Activated naive CD8-positive, alpha-beta T cell treated with anti-CD3 and anti-CD28 coated beads, Interleukin-2, amount 10 ng/mL, durations not matched to agents 7 days and 5 days (primary cell): ENCODE measurements at regions not wholly inside any gene's neighbourhood (a gene's known extent, or its start where the extent isn't known, plus 50 kb on each side); places are given as distances from the start of the nearest gene placed in this dataset.
"Not testable (repeated sequence)": the region's sequence is repeated elsewhere in the genome, so short reads cannot be mapped to it uniquely, and the experiment has no call there.

ENCODE experiments used
- ATAC-seq: fragments of 150-1000 bp; cut with Tn5 transposase; one replicate; pipeline ENCODE4 v1.10.0; 2021; ENCODE audit warnings: low read depth, moderate library complexity
- POLR2A ChIA-PET: fragments of 350-600 bp; sonication (Branson Sonifier 250); formaldehyde crosslinking; loops from one replicate; lab custom pipeline; 2021; ENCODE audit warnings: antibody characterized with exemption; lab: Charles Lee
- DNase-seq: peaks from one replicate; pipeline ENCODE4 v3.0.0; 2021
- H3K27ac Mint-ChIP-seq: one replicate; pipeline ENCODE4 v1.8.0; 2022; ENCODE audit warnings: mild to moderate bottlenecking, mixed read lengths
- H3K27me3 Mint-ChIP-seq: one replicate; pipeline ENCODE4 v1.8.0; 2022; ENCODE audit warnings: mild to moderate bottlenecking, moderate library complexity, mixed read lengths
- H3K36me3 Mint-ChIP-seq: one replicate; pipeline ENCODE4 v1.8.0; 2021; ENCODE audit warnings: mild to moderate bottlenecking, mixed read lengths
- H3K4me1 Mint-ChIP-seq: one replicate; pipeline ENCODE4 v1.8.0; 2021; ENCODE audit warnings: mixed read lengths
- H3K4me3 Mint-ChIP-seq: one replicate; pipeline ENCODE4 v1.8.0; 2022; ENCODE audit warnings: mild to moderate bottlenecking, moderate library complexity, mixed read lengths
- H3K9me3 Mint-ChIP-seq: one replicate; pipeline ENCODE4 v1.8.0; 2021; ENCODE audit warnings: mixed read lengths

DNA sequence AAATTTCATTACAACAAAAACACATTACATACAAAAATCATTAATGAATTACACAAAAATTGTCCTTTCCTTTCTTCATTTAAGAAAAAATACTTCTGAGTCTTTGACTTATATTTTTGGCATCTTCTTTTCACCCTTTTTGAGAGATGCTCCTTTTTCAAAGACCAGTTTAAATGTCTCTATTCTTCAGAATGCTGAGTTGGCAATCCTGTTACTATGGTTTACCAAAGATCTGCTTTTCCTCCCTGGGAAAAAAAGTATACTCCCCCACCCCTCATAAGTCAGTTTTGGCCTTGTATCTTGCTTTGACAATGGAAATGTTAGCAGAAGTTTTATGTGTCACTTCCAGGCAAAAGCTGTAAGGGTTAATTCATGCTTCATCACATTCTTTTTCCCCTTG, 198.4 kb upstream of the GRM3 start:
- Mint-ChIP-seq H3K27me3 (no peaks in the 10 kb centered on the region), H3K9me3 (peaks cover 2% of the 10 kb centered on the region), H3K4me3 (no peak overlapping the region), H3K27ac (no peak overlapping the region), H3K4me1 (no peaks in the 10 kb centered on the region), H3K36me3 (no peaks in the 10 kb centered on the region)
- no peak for DNase-seq
- POLR2A ChIA-PET = no interaction called here
- no peak for ATAC-seq

- ATAC-seq (no peak), DNase-seq (no peak)
- Mint-ChIP-seq H3K4me3 (no peak overlapping the region), H3K9me3 (peaks cover 2% of the 10 kb centered on the region), H3K27ac (no peak overlapping the region), H3K4me1 (no peaks in the 10 kb centered on the region), H3K27me3 (no peaks in the 10 kb centered on the region), H3K36me3 (no peaks in the 10 kb centered on the region)
- POLR2A ChIA-PET = no interaction called here
Observed at GRCh38 chr7:86444245-86444644, 199.5 kb upstream of the GRM3 start.

DNA sequence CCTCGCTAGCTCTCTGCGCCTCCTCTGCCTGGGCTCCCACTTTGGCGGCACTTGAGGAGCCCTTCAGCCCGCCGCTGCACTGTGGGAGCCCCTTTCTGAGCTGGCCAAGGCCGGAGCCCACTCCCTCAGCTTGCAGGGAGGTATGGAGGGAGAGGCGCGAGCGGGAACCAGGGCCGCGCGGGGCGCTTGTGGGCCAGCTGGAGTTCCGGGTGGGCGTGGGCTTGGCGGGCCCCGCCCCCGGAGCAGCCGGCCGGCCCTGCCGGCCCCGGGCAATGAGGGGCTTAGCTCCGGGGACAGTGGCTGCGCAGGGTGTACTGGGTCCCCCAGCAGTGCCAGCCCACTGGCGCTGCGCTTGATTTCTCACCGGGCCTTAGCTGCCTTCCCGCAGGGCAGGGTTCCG, 203.3 kb upstream of the GRM3 start:
- DNase-seq, H3K27ac Mint-ChIP-seq, H3K36me3 Mint-ChIP-seq, ATAC-seq, H3K4me3 Mint-ChIP-seq, H3K27me3 Mint-ChIP-seq, H3K9me3 Mint-ChIP-seq, POLR2A ChIA-PET, H3K4me1 Mint-ChIP-seq: not testable (repeated sequence)

DNA sequence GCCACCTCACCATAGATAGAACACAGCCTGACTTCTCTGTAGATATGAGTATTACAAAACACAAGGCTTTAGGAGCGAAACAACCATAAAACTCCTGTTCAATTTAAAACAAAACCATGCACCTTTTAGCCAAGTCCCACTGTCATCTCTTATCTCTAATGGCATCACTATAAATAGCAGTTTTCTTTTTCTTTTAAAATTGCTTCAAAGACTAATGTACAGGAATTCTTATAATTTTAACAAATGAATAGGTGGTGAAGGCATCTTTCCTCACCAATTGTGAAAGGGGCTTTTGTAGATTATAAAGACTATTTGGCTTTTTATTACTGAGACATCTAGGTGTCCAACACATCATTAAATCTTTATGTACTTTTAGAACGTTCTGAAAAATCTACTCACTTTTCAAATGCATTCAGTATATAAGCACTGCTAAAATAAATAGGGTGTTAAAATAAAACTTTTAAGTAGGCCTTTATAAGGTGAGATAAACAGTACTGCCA, 205.7 kb upstream of the GRM3 start:
- ATAC-seq (no peak), DNase-seq (no peak)
- peaks cover 4% of the 10 kb centered on the region for H3K9me3 Mint-ChIP-seq
- H3K4me3 Mint-ChIP-seq = no peak overlapping the region
- POLR2A ChIA-PET = no interaction called here
- no peaks in the 10 kb centered on the region for H3K27me3 Mint-ChIP-seq
- H3K27ac Mint-ChIP-seq = no peak overlapping the region
- H3K36me3 Mint-ChIP-seq = no peaks in the 10 kb centered on the region
- no peaks in the 10 kb centered on the region for H3K4me1 Mint-ChIP-seq

GRCh38 chr7:86431761-86432160, 211.9 kb upstream of the GRM3 start:
- Mint-ChIP-seq H3K9me3 (no peaks in the 10 kb centered on the region), H3K4me3 (no peak overlapping the region), H3K4me1 (no peaks in the 10 kb centered on the region), H3K36me3 (no peaks in the 10 kb centered on the region), H3K27me3 (no peaks in the 10 kb centered on the region), H3K27ac (no peak overlapping the region)
- ATAC-seq (no peak), DNase-seq (no peak)
- POLR2A ChIA-PET = no interaction called here

GRCh38 chr7:86411814-86412213, 231.9 kb upstream of the GRM3 start:
- Mint-ChIP-seq H3K4me3 (no peak overlapping the region), H3K36me3 (no peaks in the 10 kb centered on the region), H3K4me1 (no peaks in the 10 kb centered on the region), H3K27ac (no peak overlapping the region), H3K9me3 (peaks cover 1% of the 10 kb centered on the region), H3K27me3 (no peaks in the 10 kb centered on the region)
- no peak for ATAC-seq
- DNase-seq = no peak
- POLR2A ChIA-PET = no interaction called here

DNA sequence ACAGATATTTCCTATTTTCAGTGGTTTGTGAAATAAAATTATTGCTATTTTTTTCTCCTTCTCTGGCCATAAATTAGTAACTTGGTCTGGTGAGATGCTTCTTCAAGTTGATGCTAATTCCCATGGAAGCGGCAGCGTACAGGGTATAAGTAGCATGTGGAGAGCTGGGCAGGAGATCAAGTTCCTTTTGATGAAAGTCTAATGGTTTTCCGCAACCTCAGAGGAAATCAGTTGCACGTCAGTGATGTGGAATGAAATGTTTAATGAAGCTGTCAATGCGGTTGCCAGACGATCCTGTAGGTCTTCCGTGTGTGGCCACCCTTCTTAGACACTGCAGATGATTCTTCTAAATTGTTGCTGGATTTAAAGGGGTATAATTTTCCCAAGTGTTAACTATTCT, 236.4 kb upstream of the GRM3 start:
- Mint-ChIP-seq H3K27ac (no peak overlapping the region), H3K4me3 (no peak overlapping the region)
- POLR2A ChIA-PET = no interaction called here

DNA sequence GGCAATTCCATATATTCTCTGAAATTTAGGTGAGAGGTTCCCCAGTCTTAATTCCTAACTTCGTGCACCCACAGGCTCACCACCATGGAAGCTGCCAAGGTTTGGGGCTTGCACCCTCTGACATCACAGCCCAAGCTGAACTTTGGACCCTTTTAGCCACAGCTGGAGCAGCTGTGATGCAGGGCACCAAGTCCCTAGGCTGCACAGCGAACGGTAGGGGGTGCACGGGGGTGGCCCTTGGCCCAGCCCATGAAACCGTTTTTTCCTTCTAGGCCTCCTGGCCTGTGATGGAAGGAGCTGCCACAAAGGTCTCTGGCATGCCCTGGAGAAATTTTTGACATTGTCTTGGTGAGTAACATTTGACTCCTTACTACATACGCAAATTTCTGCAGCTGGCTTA, 251.9 kb upstream of the GRM3 start:
- POLR2A ChIA-PET = no interaction called here
- Mint-ChIP-seq H3K36me3 (no peaks in the 10 kb centered on the region), H3K27me3 (no peaks in the 10 kb centered on the region), H3K4me3 (no peak overlapping the region), H3K4me1 (no peaks in the 10 kb centered on the region), H3K27ac (no peak overlapping the region), H3K9me3 (peaks cover 5% of the 10 kb centered on the region)
- ATAC-seq (no peak), DNase-seq (no peak)

More for the DNA sequence above, 236.4 kb upstream of the GRM3 start:
- ATAC-seq (no peak), DNase-seq (no peak)
- no peaks in the 10 kb centered on the region for H3K9me3 Mint-ChIP-seq
- no peaks in the 10 kb centered on the region for H3K36me3 Mint-ChIP-seq
- no peaks in the 10 kb centered on the region for H3K4me1 Mint-ChIP-seq
- no peaks in the 10 kb centered on the region for H3K27me3 Mint-ChIP-seq

- POLR2A ChIA-PET, H3K4me3 Mint-ChIP-seq, DNase-seq, H3K4me1 Mint-ChIP-seq, H3K27ac Mint-ChIP-seq, ATAC-seq, H3K27me3 Mint-ChIP-seq, H3K9me3 Mint-ChIP-seq, H3K36me3 Mint-ChIP-seq: not testable (repeated sequence)
Observed at GRCh38 chr7:86375602-86376001, 268.1 kb upstream of the GRM3 start.

DNA sequence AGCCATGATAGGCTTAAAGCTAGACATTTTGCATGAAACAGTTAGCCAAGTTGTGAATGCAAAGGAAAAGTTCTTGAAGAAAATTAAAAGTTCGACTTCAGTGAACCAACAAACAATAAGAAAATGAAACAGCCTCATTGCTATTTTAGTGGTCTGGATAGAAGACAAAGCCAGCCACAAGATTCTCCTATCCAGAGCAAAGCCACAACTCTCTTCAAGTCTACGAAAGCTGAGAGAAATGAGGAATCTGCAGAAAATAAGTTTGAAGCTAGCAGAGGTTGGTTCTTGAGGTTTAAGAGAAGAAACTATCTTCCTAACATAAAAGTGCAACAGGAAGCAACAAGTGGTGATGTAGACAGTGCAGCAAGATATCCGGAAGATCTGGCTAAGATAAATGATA, 271.4 kb upstream of the GRM3 start:
- no peaks in the 10 kb centered on the region for H3K36me3 Mint-ChIP-seq

GRCh38 chr7:86366946-86367345, 276.8 kb upstream of the GRM3 start:
- no peak for DNase-seq
- no peak overlapping the region for H3K27ac Mint-ChIP-seq

More for the DNA sequence above, 271.4 kb upstream of the GRM3 start:
- DNase-seq = no peak
- no peaks in the 10 kb centered on the region for H3K27me3 Mint-ChIP-seq
- no peak overlapping the region for H3K27ac Mint-ChIP-seq
- no peak overlapping the region for H3K4me3 Mint-ChIP-seq
- no peak for ATAC-seq
- no peaks in the 10 kb centered on the region for H3K4me1 Mint-ChIP-seq
- POLR2A ChIA-PET = no interaction called here
- H3K9me3 Mint-ChIP-seq = peaks cover 5% of the 10 kb centered on the region

DNA sequence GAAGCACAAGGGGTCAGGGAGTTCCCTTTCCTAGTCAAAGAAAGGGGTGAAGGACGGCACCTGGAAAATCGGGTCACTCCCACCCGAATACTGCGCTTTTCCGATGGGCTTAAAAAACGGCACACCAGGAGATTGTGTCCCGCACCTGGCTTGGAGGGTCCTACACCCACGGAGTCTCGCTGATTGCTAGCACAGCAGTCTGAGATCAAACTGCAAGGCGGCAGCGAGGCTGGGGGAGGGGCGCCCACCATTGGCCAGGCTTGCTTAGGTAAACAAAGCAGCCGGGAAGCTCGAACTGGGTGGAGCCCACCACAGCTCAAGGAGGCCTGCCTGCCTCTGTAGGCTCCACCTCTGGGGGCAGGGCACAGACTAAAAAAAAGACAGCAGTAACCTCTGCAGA, 303.3 kb upstream of the GRM3 start:
- H3K4me1 Mint-ChIP-seq, H3K27ac Mint-ChIP-seq, ATAC-seq, H3K9me3 Mint-ChIP-seq, POLR2A ChIA-PET, H3K27me3 Mint-ChIP-seq, DNase-seq, H3K36me3 Mint-ChIP-seq, H3K4me3 Mint-ChIP-seq: not testable (repeated sequence)

More at GRCh38 chr7:86366946-86367345, 276.8 kb upstream of the GRM3 start:
- Mint-ChIP-seq H3K4me1 (no peaks in the 10 kb centered on the region), H3K9me3 (peaks cover 6% of the 10 kb centered on the region), H3K36me3 (no peaks in the 10 kb centered on the region), H3K4me3 (no peak overlapping the region), H3K27me3 (no peaks in the 10 kb centered on the region)
- POLR2A ChIA-PET = no interaction called here
- ATAC-seq = no peak

DNA sequence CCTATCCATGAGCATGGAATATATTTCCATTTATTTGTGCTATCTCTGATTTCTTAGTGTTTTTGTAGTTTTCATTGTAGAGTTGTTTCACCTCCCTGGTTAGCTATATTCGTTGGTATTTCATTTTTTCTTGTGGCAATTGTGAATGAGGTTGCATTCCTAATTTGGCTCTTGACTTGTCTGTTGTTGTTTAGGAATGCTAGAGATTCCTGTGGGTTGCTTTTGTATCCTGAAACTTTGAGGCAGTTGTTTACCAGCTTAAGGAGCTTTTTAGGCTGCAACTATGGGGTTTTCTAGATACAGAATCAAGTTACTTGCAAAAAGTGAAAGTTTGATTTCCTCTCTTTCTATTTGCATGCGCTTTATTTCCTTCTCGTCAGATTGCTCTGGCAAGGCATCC, 304.7 kb upstream of the GRM3 start:
- DNase-seq = no peak
- no peaks in the 10 kb centered on the region for H3K36me3 Mint-ChIP-seq
- H3K4me1 Mint-ChIP-seq = no peaks in the 10 kb centered on the region
- ATAC-seq = no peak
- H3K27me3 Mint-ChIP-seq = no peaks in the 10 kb centered on the region
- H3K4me3 Mint-ChIP-seq = no peak overlapping the region
- POLR2A ChIA-PET = no interaction called here
- peaks cover 6% of the 10 kb centered on the region for H3K9me3 Mint-ChIP-seq
- H3K27ac Mint-ChIP-seq = no peak overlapping the region

DNA sequence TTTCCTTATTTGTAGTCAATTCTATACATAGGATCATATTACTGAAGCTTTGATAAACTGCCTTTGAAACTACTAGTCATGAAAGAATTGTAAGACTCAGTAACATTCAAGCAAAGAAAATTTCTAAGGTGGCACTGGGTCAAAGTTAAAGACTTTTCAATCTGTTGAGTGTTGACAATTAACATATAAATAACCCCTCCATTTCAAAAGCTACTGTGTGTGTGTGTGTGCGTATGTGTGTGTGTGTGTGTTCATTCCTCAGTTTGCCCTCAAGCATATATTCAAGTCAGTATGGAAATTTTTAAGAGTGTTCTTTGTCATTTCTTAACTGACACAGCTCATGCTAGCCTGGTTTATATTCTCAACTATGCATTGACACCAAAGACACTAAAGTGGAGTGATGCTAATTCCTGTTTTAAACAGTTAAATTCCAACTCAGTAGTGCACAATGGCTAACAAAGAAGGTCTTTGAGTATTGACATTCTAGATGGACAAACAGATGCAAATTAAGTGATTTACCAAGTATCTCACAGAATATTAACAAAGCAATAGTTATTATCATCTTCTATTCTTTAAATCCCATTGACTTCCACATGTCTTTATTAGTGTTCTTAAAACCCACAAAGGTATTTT, 314.8 kb upstream of the GRM3 start:
- POLR2A ChIA-PET = no interaction called here
- no peaks in the 10 kb centered on the region for H3K4me1 Mint-ChIP-seq
- no peak for ATAC-seq
- H3K36me3 Mint-ChIP-seq = no peaks in the 10 kb centered on the region
- no peak for DNase-seq
- H3K4me3 Mint-ChIP-seq = no peak overlapping the region
- H3K9me3 Mint-ChIP-seq = no peaks in the 10 kb centered on the region
- no peaks in the 10 kb centered on the region for H3K27me3 Mint-ChIP-seq
- H3K27ac Mint-ChIP-seq = no peak overlapping the region

DNA sequence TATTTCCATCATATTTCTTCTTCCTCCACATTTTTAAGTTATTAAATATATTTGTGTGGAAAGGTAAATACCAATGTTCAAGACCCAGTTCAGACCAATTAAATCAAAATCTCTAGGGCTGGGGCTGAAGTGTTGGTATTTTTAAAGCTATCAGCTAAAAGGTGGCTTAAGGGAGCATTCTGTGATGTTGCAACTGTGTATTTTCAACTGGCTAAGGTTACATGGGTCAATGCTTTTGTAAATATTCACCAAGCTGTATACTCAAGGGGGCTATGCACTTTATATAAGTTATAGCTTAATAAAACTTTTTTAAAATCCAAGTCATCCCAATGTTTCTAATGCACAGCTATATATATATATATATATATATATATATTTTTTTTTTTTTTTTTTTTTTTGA, 316.9 kb upstream of the GRM3 start:
- no peak overlapping the region for H3K27ac Mint-ChIP-seq
- no peaks in the 10 kb centered on the region for H3K4me1 Mint-ChIP-seq
- no peaks in the 10 kb centered on the region for H3K27me3 Mint-ChIP-seq
- no peaks in the 10 kb centered on the region for H3K9me3 Mint-ChIP-seq
- H3K4me3 Mint-ChIP-seq = no peak overlapping the region
- POLR2A ChIA-PET = no interaction called here
- DNase-seq = no peak
- no peak for ATAC-seq
- H3K36me3 Mint-ChIP-seq = no peaks in the 10 kb centered on the region
